ENCODE measurements at regions not wholly inside any gene's neighbourhood (a gene's known extent, or its start where the extent isn't known, plus 50 kb on each side); places are given as distances from the start of the nearest gene placed in this dataset.

DNA sequence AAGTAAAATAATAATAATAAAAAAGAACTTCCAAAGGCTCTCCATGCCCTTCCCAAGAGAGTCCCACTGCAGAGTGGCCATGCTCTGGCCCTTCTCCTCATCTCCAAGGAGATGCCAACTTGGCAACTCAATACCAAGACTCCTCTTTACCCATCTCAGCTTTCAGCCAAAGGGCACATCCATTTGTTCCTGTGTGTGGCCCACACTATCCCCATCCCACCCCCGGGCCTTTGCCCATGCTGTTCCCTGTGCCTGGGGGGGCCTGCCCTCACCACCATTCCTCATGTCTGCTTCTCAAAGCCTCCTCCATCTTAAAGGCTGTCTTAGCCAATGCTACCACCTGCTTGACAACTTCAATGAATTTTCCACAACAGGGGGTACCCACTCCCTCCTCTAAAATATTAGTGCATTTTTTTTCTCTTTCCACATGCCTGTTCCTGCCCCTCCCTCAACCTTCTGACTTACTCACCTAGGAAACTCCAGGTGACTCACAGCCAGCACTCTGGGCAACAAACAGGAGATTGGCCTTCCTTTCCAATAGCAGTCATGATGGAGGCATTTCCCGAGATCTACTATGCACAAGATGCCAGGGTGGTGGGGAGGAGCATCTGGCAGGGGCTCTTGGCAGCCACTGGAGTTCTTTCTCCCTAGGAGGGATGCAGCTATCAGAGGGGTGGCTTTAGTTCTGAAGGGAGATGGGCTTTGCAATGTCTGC is 109.4 kb upstream of the SMAD3 start:
- Mint-ChIP-seq H3K27ac (ENCODE audit: unreplicated experiment) (no peak overlapping the region), H3K27me3 (ENCODE audit: low read depth) (peaks cover 4% of the 10 kb centered on the region), H3K4me1 (ENCODE audit: low read depth) (no peaks in the 10 kb centered on the region), H3K36me3 (ENCODE audit: low read depth) (no peaks in the 10 kb centered on the region), H3K9me3 (ENCODE audit: low read depth) (no peaks in the 10 kb centered on the region), H3K4me3 (ENCODE audit: unreplicated experiment) (no peak overlapping the region)
- DNase-seq (ENCODE audit: low spot score) = no peak
- TF ChIP-seq, protein P1, sequence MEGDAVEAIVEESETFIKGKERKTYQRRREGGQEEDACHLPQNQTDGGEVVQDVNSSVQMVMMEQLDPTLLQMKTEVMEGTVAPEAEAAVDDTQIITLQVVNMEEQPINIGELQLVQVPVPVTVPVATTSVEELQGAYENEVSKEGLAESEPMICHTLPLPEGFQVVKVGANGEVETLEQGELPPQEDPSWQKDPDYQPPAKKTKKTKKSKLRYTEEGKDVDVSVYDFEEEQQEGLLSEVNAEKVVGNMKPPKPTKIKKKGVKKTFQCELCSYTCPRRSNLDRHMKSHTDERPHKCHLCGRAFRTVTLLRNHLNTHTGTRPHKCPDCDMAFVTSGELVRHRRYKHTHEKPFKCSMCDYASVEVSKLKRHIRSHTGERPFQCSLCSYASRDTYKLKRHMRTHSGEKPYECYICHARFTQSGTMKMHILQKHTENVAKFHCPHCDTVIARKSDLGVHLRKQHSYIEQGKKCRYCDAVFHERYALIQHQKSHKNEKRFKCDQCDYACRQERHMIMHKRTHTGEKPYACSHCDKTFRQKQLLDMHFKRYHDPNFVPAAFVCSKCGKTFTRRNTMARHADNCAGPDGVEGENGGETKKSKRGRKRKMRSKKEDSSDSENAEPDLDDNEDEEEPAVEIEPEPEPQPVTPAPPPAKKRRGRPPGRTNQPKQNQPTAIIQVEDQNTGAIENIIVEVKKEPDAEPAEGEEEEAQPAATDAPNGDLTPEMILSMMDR (IDR thresholded peaks at IDR 0.05) = no peak

DNA sequence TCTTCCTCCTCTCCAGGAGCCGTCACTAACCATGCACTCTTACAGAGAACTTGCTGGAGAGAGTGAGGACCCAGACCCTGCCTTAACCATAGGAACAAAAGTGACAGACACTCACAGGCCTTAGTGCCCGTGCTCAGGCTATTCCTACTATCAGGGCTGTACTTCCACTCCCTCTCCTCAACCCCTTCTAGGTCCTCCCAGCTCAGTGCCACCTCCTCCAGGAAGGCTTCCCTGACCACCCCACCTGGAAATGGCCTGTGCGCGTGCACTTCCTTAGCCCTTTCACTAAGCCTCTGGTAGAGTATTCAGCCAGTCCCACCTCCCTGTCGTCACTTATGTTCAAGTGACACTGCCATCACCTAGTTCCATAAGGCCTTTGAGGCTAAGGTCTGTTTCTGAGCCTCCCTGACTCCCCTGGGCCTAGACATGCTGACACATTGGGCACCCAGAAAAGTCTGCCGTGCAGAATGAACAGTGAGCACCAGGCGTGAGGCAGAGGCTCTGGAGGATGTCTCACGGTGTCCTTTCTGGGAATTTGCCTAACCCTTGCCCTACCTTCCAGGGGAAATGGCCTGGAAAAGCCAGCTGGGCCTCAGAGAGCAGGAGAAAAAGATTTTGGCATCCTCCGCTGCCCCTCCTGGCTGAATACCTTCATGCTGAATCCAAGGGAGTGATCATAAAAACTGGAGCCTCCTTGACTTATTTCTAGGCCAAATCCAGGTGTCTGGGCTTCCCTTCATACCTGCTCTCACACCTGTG is 108.6 kb upstream of the SMAD3 start:
- H3K36me3 Mint-ChIP-seq (ENCODE audit: low read depth) = no peaks in the 10 kb centered on the region
- H3K27me3 Mint-ChIP-seq (ENCODE audit: low read depth) = peaks cover 4% of the 10 kb centered on the region
- H3K27ac Mint-ChIP-seq (ENCODE audit: unreplicated experiment) = no peak overlapping the region
- no peak for DNase-seq (ENCODE audit: low spot score)
- H3K4me3 Mint-ChIP-seq (ENCODE audit: unreplicated experiment) = no peak overlapping the region
- H3K9me3 Mint-ChIP-seq (ENCODE audit: low read depth) = no peaks in the 10 kb centered on the region
- TF ChIP-seq, protein P1 (IDR thresholded peaks at IDR 0.05) = no peak
- H3K4me1 Mint-ChIP-seq (ENCODE audit: low read depth) = no peaks in the 10 kb centered on the region

GRCh38 chr15:66957431-66957720 is 108.0 kb upstream of the SMAD3 start:
- no peak overlapping the region for H3K4me3 Mint-ChIP-seq (ENCODE audit: unreplicated experiment)
- H3K4me1 Mint-ChIP-seq (ENCODE audit: low read depth) = no peaks in the 10 kb centered on the region
- no peaks in the 10 kb centered on the region for H3K36me3 Mint-ChIP-seq (ENCODE audit: low read depth)
- DNase-seq (ENCODE audit: low spot score) = no peak
- no peak overlapping the region for H3K27ac Mint-ChIP-seq (ENCODE audit: unreplicated experiment)
- peaks cover 4% of the 10 kb centered on the region for H3K27me3 Mint-ChIP-seq (ENCODE audit: low read depth)
- no peaks in the 10 kb centered on the region for H3K9me3 Mint-ChIP-seq (ENCODE audit: low read depth)
- TF ChIP-seq, protein P1 (IDR thresholded peaks at IDR 0.05) = no peak

DNA sequence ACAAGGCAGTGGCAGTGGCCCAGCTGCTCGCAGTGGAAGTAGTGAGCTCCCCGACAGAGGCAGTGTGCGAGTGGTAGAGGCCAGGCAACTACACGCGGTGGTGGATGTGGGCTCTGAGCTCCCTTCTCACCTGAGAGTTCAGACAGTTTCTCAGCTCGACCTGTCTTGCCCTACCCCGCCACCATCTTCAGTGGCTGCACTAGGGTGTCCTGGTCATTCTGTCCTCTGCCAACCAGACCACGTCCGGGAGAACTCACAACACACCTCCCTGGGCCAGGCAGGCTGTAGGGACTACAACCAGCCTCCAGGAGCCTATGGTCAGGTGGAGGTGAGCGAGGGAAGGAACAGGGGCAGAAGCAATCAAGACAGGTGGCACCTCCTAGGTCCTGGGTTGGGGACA is 106.3 kb upstream of the SMAD3 start:
- H3K4me3 Mint-ChIP-seq (ENCODE audit: unreplicated experiment) = no peak overlapping the region
- no peaks in the 10 kb centered on the region for H3K36me3 Mint-ChIP-seq (ENCODE audit: low read depth)
- H3K27me3 Mint-ChIP-seq (ENCODE audit: low read depth) = peaks cover 4% of the 10 kb centered on the region
- H3K9me3 Mint-ChIP-seq (ENCODE audit: low read depth) = no peaks in the 10 kb centered on the region
- TF ChIP-seq, protein P1 (IDR thresholded peaks at IDR 0.05) = no peak
- no peak overlapping the region for H3K27ac Mint-ChIP-seq (ENCODE audit: unreplicated experiment)
- H3K4me1 Mint-ChIP-seq (ENCODE audit: low read depth) = no peaks in the 10 kb centered on the region
- DNase-seq (ENCODE audit: low spot score) = no peak

GRCh38 chr15:66959875-66960274 is 105.5 kb upstream of the SMAD3 start:
- H3K4me1 Mint-ChIP-seq (ENCODE audit: low read depth) = no peaks in the 10 kb centered on the region
- H3K36me3 Mint-ChIP-seq (ENCODE audit: low read depth) = no peaks in the 10 kb centered on the region
- H3K27ac Mint-ChIP-seq (ENCODE audit: unreplicated experiment) = no peak overlapping the region
- no peak for DNase-seq (ENCODE audit: low spot score)
- TF ChIP-seq, protein P1 (IDR thresholded peaks at IDR 0.05) = no peak
- H3K4me3 Mint-ChIP-seq (ENCODE audit: unreplicated experiment) = no peak overlapping the region
- H3K27me3 Mint-ChIP-seq (ENCODE audit: low read depth) = peaks cover 4% of the 10 kb centered on the region
- no peaks in the 10 kb centered on the region for H3K9me3 Mint-ChIP-seq (ENCODE audit: low read depth)
